ENCODE measurements at regions not wholly inside any gene's neighbourhood (a gene's known extent, or its start where the extent isn't known, plus 50 kb on each side); places are given as distances from the start of the nearest gene placed in this dataset.
"Not testable (repeated sequence)": the region's sequence is repeated elsewhere in the genome, so short reads cannot be mapped to it uniquely, and the experiment has no call there.

- Mint-ChIP-seq H3K36me3 (no peaks in the 10 kb centered on the region), H3K27me3 (peaks cover 10 to 18% of the 10 kb centered on the region in 2 donors), H3K9me3 (no peaks in the 10 kb centered on the region), H3K27ac (no peak overlapping the region), H3K4me3 (no peak overlapping the region), H3K4me1 (no peaks in the 10 kb centered on the region)
- WGBS (ENCODE audit: insufficient coverage), result 83% methylated on average over 2 of the region's 3 CpGs
- ChIA-PET POLR2A (no interaction called here), CTCF (no interaction called here)
- no peak overlapping the region for H3K4me3 ChIP-seq (ENCODE audit: control insufficient read depth in 1 of 2, extremely low read depth in 1 of 2, low read length in 1 of 2)
- peaks cover 0 to 27% of the 10 kb centered on the region in 2 experiments for H3K27me3 ChIP-seq (replicated peaks in 1 of 2; ENCODE audit: control insufficient read depth in 2 of 2, extremely low read depth in 1 of 2, insufficient read depth in 2 of 2, low read length in 1 of 2)
- H3K36me3 ChIP-seq (ENCODE audit: control insufficient read depth in 2 of 2, extremely low read depth in 1 of 2, insufficient read depth in 1 of 2, low read length in 1 of 2), result no peaks in the 10 kb centered on the region
- H3K27ac ChIP-seq (ENCODE audit: low read length), result no peak overlapping the region
- DNase-seq, result no peak
- no peak for ATAC-seq (replicated peaks in 1 of 4)
- no peaks in the 10 kb centered on the region for H3K9me3 ChIP-seq
- H3K4me1 ChIP-seq (ENCODE audit: control insufficient read depth in 1 of 2, extremely low read depth in 1 of 2, insufficient read depth in 2 of 2, low read length in 2 of 2), result no peaks in the 10 kb centered on the region
Measured at GRCh38 chr5:135100011-135100410, 66.0 kb upstream of the PITX1 start.

DNA sequence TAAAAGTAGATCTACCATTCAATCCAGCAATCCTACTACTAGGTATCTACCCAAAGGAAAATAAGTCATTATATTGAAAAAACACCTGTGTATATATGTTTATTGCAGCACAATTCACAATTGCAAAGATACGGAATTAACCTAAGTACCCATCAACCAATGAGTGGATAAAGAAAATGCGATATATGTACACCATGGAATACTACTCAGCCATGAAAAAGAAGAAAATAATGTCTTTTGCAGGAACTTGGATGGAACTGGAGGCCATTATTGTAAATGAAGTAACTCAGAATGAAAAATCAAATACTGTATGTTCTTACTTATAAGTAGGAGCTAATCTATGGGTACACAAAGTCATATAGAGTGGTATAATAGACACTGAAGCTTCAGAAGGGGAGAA is 63.4 kb upstream of the PITX1 start:
- DNase-seq (no peak), ATAC-seq (replicated peaks in 1 of 4) (no peak)
- H3K27me3 Mint-ChIP-seq, result peaks cover 10 to 23% of the 10 kb centered on the region in 2 donors
- ChIA-PET POLR2A (no interaction called here), CTCF (no interaction called here)
- H3K4me3 Mint-ChIP-seq, result no peak overlapping the region
- H3K36me3 Mint-ChIP-seq, result no peaks in the 10 kb centered on the region
- no peaks in the 10 kb centered on the region for H3K4me1 ChIP-seq (ENCODE audit: control insufficient read depth in 1 of 2, extremely low read depth in 1 of 2, insufficient read depth in 2 of 2, low read length in 2 of 2)
- H3K27ac ChIP-seq (ENCODE audit: low read length), result no peak overlapping the region
- H3K27ac Mint-ChIP-seq, result no peak overlapping the region
- no peaks in the 10 kb centered on the region for H3K9me3 Mint-ChIP-seq
- peaks cover 0 to 25% of the 10 kb centered on the region in 2 experiments for H3K27me3 ChIP-seq (replicated peaks in 1 of 2; ENCODE audit: control insufficient read depth in 2 of 2, extremely low read depth in 1 of 2, insufficient read depth in 2 of 2, low read length in 1 of 2)
- H3K4me1 Mint-ChIP-seq, result no peaks in the 10 kb centered on the region
- H3K36me3 ChIP-seq (ENCODE audit: control insufficient read depth in 2 of 2, extremely low read depth in 1 of 2, insufficient read depth in 1 of 2, low read length in 1 of 2), result no peaks in the 10 kb centered on the region
- no peaks in the 10 kb centered on the region for H3K9me3 ChIP-seq
- no CpG with 5 or more reads among the region's 2 CpGs for WGBS (ENCODE audit: insufficient coverage)
- H3K4me3 ChIP-seq (ENCODE audit: control insufficient read depth in 1 of 2, extremely low read depth in 1 of 2, low read length in 1 of 2), result no peak overlapping the region

- ATAC-seq (replicated peaks in 1 of 4), result no peak
Measured at GRCh38 chr5:135095871-135096270, 61.8 kb upstream of the PITX1 start.

GRCh38 chr5:135095052-135095715 is 61.2 kb upstream of the PITX1 start:
- no peaks in the 10 kb centered on the region for H3K36me3 ChIP-seq (ENCODE audit: control insufficient read depth in 2 of 2, extremely low read depth in 1 of 2, insufficient read depth in 1 of 2, low read length in 1 of 2)
- no peak overlapping the region for H3K27ac Mint-ChIP-seq
- no peak overlapping the region for H3K27ac ChIP-seq (ENCODE audit: low read length)
- POLR2A ChIA-PET, result no interaction called here
- H3K4me1 Mint-ChIP-seq, result no peaks in the 10 kb centered on the region
- no peaks in the 10 kb centered on the region for H3K9me3 Mint-ChIP-seq
- H3K27me3 ChIP-seq (replicated peaks in 1 of 2; ENCODE audit: control insufficient read depth in 2 of 2, extremely low read depth in 1 of 2, insufficient read depth in 2 of 2, low read length in 1 of 2), result peaks cover 0 to 25% of the 10 kb centered on the region in 2 experiments
- no peak overlapping the region for H3K4me3 Mint-ChIP-seq
- H3K4me1 ChIP-seq (ENCODE audit: control insufficient read depth in 1 of 2, extremely low read depth in 1 of 2, insufficient read depth in 2 of 2, low read length in 2 of 2), result no peaks in the 10 kb centered on the region
- H3K36me3 Mint-ChIP-seq, result no peaks in the 10 kb centered on the region
- H3K9me3 ChIP-seq, result no peaks in the 10 kb centered on the region
- DNase-seq, result no peak
- ATAC-seq (replicated peaks in 1 of 4), result no peak
- no peak overlapping the region for H3K4me3 ChIP-seq (ENCODE audit: control insufficient read depth in 1 of 2, extremely low read depth in 1 of 2, low read length in 1 of 2)
- CTCF ChIA-PET, result no interaction called here
- WGBS (ENCODE audit: insufficient coverage), result 76% methylated on average over 6 of the region's 6 CpGs
- H3K27me3 Mint-ChIP-seq, result peaks cover 10 to 23% of the 10 kb centered on the region in 2 donors

More at GRCh38 chr5:135095871-135096270, 61.8 kb upstream of the PITX1 start:
- Histone ChIP-seq H3K36me3 (ENCODE audit: control insufficient read depth in 2 of 2, extremely low read depth in 1 of 2, insufficient read depth in 1 of 2, low read length in 1 of 2) (no peaks in the 10 kb centered on the region), H3K27ac (ENCODE audit: low read length) (no peak overlapping the region), H3K4me1 (ENCODE audit: control insufficient read depth in 1 of 2, extremely low read depth in 1 of 2, insufficient read depth in 2 of 2, low read length in 2 of 2) (no peaks in the 10 kb centered on the region), H3K27me3 (replicated peaks in 1 of 2; ENCODE audit: control insufficient read depth in 2 of 2, extremely low read depth in 1 of 2, insufficient read depth in 2 of 2, low read length in 1 of 2) (peaks cover 0 to 25% of the 10 kb centered on the region in 2 experiments), H3K9me3 (no peaks in the 10 kb centered on the region), H3K4me3 (ENCODE audit: control insufficient read depth in 1 of 2, extremely low read depth in 1 of 2, low read length in 1 of 2) (no peak overlapping the region)
- Mint-ChIP-seq H3K4me1 (no peaks in the 10 kb centered on the region), H3K9me3 (no peaks in the 10 kb centered on the region), H3K27ac (no peak overlapping the region), H3K36me3 (no peaks in the 10 kb centered on the region), H3K27me3 (peaks cover 10 to 23% of the 10 kb centered on the region in 2 donors), H3K4me3 (no peak overlapping the region)
- CTCF ChIA-PET, result no interaction called here
- POLR2A ChIA-PET, result no interaction called here
- 100% methylated on average over 1 of the region's 3 CpGs for WGBS (ENCODE audit: insufficient coverage)
- DNase-seq, result no peak

DNA sequence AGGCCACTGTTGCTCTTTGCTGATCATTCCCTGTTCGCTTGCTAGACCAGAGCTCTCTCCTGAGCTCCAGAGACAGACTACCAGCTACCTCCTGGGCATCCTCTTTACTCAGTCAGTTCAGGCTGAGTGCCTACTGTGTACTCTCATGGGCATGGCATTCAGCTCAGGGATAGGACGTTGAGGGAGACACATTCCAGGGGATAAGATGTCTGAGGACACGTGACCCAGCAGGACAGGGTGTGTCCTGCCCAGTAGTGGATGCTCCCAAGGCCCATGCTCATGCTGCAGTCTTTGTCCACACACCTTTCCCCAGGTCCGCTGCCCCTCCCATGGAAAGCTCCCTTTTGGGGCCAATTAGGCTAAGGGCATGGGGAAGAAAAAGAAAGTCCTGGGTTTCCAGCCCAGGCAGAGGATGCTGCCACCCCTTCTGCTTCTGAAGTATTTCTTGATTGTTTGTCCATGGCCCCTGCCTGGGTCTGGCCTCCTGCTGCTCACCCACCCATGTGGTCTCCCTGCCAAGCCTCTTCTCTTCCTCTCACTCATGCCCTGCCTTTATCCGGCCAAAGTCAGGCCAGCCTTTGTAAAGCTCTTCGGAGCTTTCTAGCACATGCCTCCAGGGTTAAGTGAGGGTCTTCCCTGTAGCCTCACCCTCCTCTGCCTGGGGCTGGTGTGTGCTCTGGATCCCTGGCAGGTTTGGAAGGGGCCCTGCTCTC is 60.5 kb upstream of the PITX1 start:
- no peak overlapping the region for H3K27ac Mint-ChIP-seq
- H3K4me3 ChIP-seq (ENCODE audit: control insufficient read depth in 1 of 2, extremely low read depth in 1 of 2, low read length in 1 of 2), result no peak overlapping the region
- H3K4me1 ChIP-seq (ENCODE audit: control insufficient read depth in 1 of 2, extremely low read depth in 1 of 2, insufficient read depth in 2 of 2, low read length in 2 of 2), result no peaks in the 10 kb centered on the region
- peaks cover 10 to 23% of the 10 kb centered on the region in 2 donors for H3K27me3 Mint-ChIP-seq
- no peaks in the 10 kb centered on the region for H3K36me3 Mint-ChIP-seq
- no peaks in the 10 kb centered on the region for H3K9me3 Mint-ChIP-seq
- no peak for DNase-seq
- H3K4me3 Mint-ChIP-seq, result no peak overlapping the region
- H3K27ac ChIP-seq (ENCODE audit: low read length), result no peak overlapping the region
- CTCF ChIA-PET, result no interaction called here
- POLR2A ChIA-PET, result no interaction called here
- H3K36me3 ChIP-seq (ENCODE audit: control insufficient read depth in 2 of 2, extremely low read depth in 1 of 2, insufficient read depth in 1 of 2, low read length in 1 of 2), result no peaks in the 10 kb centered on the region
- no peak for ATAC-seq (replicated peaks in 1 of 4)
- 67% methylated on average over 3 of the region's 6 CpGs for WGBS (ENCODE audit: insufficient coverage)
- H3K27me3 ChIP-seq (replicated peaks in 1 of 2; ENCODE audit: control insufficient read depth in 2 of 2, extremely low read depth in 1 of 2, insufficient read depth in 2 of 2, low read length in 1 of 2), result peaks cover 0 to 22% of the 10 kb centered on the region in 2 experiments
- no peaks in the 10 kb centered on the region for H3K9me3 ChIP-seq
- no peaks in the 10 kb centered on the region for H3K4me1 Mint-ChIP-seq

GRCh38 chr5:135093483-135093882 is 59.5 kb upstream of the PITX1 start:
- H3K27me3 ChIP-seq (replicated peaks in 1 of 2; ENCODE audit: control insufficient read depth in 2 of 2, extremely low read depth in 1 of 2, insufficient read depth in 2 of 2, low read length in 1 of 2), result peaks cover 0 to 22% of the 10 kb centered on the region in 2 experiments
- ATAC-seq (replicated peaks in 1 of 4); H3K4me3 Mint-ChIP-seq; H3K27ac Mint-ChIP-seq; H3K36me3 ChIP-seq (ENCODE audit: control insufficient read depth in 2 of 2, extremely low read depth in 1 of 2, insufficient read depth in 1 of 2, low read length in 1 of 2); H3K4me3 ChIP-seq (ENCODE audit: control insufficient read depth in 1 of 2, extremely low read depth in 1 of 2, low read length in 1 of 2); H3K9me3 ChIP-seq; H3K4me1 ChIP-seq (ENCODE audit: control insufficient read depth in 1 of 2, extremely low read depth in 1 of 2, insufficient read depth in 2 of 2, low read length in 2 of 2); H3K9me3 Mint-ChIP-seq; POLR2A ChIA-PET; H3K27ac ChIP-seq (ENCODE audit: low read length); CTCF ChIA-PET; H3K4me1 Mint-ChIP-seq; H3K36me3 Mint-ChIP-seq; DNase-seq: not testable (repeated sequence)
- peaks cover 13 to 31% of the 10 kb centered on the region in 2 donors for H3K27me3 Mint-ChIP-seq
- WGBS (ENCODE audit: insufficient coverage), result no CpG with 5 or more reads among the region's 1 CpG
